ENCODE measurements at regions not wholly inside any gene's neighbourhood (a gene's known extent, or its start where the extent isn't known, plus 50 kb on each side); places are given as distances from the start of the nearest gene placed in this dataset.

GRCh38 chr2:11067221-11068078 is 87.8 kb upstream of the SLC66A3 start:
- DNase-seq (ENCODE audit: extremely low read depth, low read depth) = no peak

GRCh38 chr2:11068079-11068741 is 87.1 kb upstream of the SLC66A3 start:
- no peak for DNase-seq (ENCODE audit: extremely low read depth, low read depth)
- TF ChIP-seq CTCF (IDR thresholded peaks at IDR 0.05; ENCODE audit: low read depth, low read length) = no peak

More at GRCh38 chr2:11067221-11068078, 87.8 kb upstream of the SLC66A3 start:
- no peak for TF ChIP-seq CTCF (IDR thresholded peaks at IDR 0.05; ENCODE audit: low read depth, low read length)

- DNase-seq (ENCODE audit: extremely low read depth, low read depth) = no peak
- TF ChIP-seq CTCF (IDR thresholded peaks at IDR 0.05; ENCODE audit: low read depth, low read length) = no peak
Measured at GRCh38 chr2:11068856-11069526, 86.3 kb upstream of the SLC66A3 start.

GRCh38 chr2:11069566-11070185 is 85.6 kb upstream of the SLC66A3 start:
- no peak for DNase-seq (ENCODE audit: extremely low read depth, low read depth)
- no peak for TF ChIP-seq CTCF (IDR thresholded peaks at IDR 0.05; ENCODE audit: low read depth, low read length)

GRCh38 chr2:11071211-11071610 is 84.1 kb upstream of the SLC66A3 start:
- TF ChIP-seq CTCF (IDR thresholded peaks at IDR 0.05; ENCODE audit: low read depth, low read length) = no peak
- no peak for DNase-seq (ENCODE audit: extremely low read depth, low read depth)

GRCh38 chr2:11071939-11072338 is 83.3 kb upstream of the SLC66A3 start:
- TF ChIP-seq CTCF (IDR thresholded peaks at IDR 0.05; ENCODE audit: low read depth, low read length) = no peak
- DNase-seq (ENCODE audit: extremely low read depth, low read depth) = no peak
